WTC11 (cell line): ENCODE measurements at regions not wholly inside any gene's neighbourhood (a gene's known extent, or its start where the extent isn't known, plus 50 kb on each side); places are given as distances from the start of the nearest gene placed in this dataset.

Source experiments
- AFF4 ChIP-seq: sonication (generic); formaldehyde crosslinking; IDR thresholded peaks from 2 replicates; pipeline ENCODE4 v1.8.1; 2023; ENCODE audit warnings: mild to moderate bottlenecking, missing genetic modification reagents, borderline replicate concordance
- CTCF ChIP-seq: fragments of 200-600 bp; IDR thresholded peaks from 2 replicates; pipeline ENCODE4 v1.8.0; 2022; ENCODE audit warnings: antibody characterized with exemption
- ESRRA ChIP-seq: sonication (generic); formaldehyde crosslinking; IDR thresholded peaks from 2 replicates; pipeline ENCODE4 v1.8.1; 2022; ENCODE audit warnings: mild to moderate bottlenecking, missing genetic modification reagents, borderline replicate concordance
- ETV6 ChIP-seq: sonication (generic); formaldehyde crosslinking; IDR thresholded peaks from 2 replicates; pipeline ENCODE4 v1.8.1; 2022; ENCODE audit warnings: mild to moderate bottlenecking, missing genetic modification reagents
- MLX ChIP-seq: sonication (generic); formaldehyde crosslinking; IDR thresholded peaks from 2 replicates; pipeline ENCODE4 v1.8.1; 2023; ENCODE audit warnings: mild to moderate bottlenecking, missing genetic modification reagents, moderate library complexity
- NR3C1 ChIP-seq: sonication (generic); formaldehyde crosslinking; conservative IDR thresholded peaks from 2 replicates; pipeline ENCODE4 v1.8.1; 2023; ENCODE audit warnings: low read depth, mild to moderate bottlenecking, missing genetic modification reagents
- TCF7 ChIP-seq: sonication (generic); formaldehyde crosslinking; IDR thresholded peaks from 2 replicates; pipeline ENCODE4 v1.8.0; 2022; ENCODE audit warnings: mild to moderate bottlenecking, low read depth, missing genetic modification reagents, moderate library complexity
- USF2 ChIP-seq: sonication (generic); formaldehyde crosslinking; IDR thresholded peaks from 2 replicates; pipeline ENCODE4 v1.8.1; 2023; ENCODE audit warnings: mild to moderate bottlenecking, missing genetic modification reagents, moderate library complexity
- ZBTB21 ChIP-seq: sonication (generic); formaldehyde crosslinking; IDR thresholded peaks from 2 replicates; pipeline ENCODE4 v1.8.1; 2023; ENCODE audit warnings: mild to moderate bottlenecking, missing genetic modification reagents, borderline replicate concordance
- TF ChIP-seq, protein P1 (sequence below): sonication (generic); formaldehyde crosslinking; IDR thresholded peaks from 2 replicates; pipeline ENCODE4 v1.8.0; 2023; ENCODE audit warnings: missing genetic modification reagents, mild to moderate bottlenecking, borderline replicate concordance
- TF ChIP-seq, protein P2 (sequence below): sonication (generic); formaldehyde crosslinking; IDR thresholded peaks from 2 replicates; pipeline ENCODE4 v1.8.0; 2022; ENCODE audit warnings: mild to moderate bottlenecking, missing genetic modification reagents

GRCh38 chr2:137737559-137737958 is 226.7 kb upstream of the HNMT start:
- TF ChIP-seq CTCF (no peak), TCF7 (CRISPR knock-in tag) (no peak), USF2 (CRISPR knock-in tag) (no peak), ZBTB21 (CRISPR knock-in tag) (no peak), AFF4 (no peak), ETV6 (CRISPR knock-in tag) (no peak), ESRRA (CRISPR knock-in tag) (no peak), NR3C1 (CRISPR knock-in tag) (no peak), MLX (CRISPR knock-in tag) (no peak)
- TF ChIP-seq, protein P1, sequence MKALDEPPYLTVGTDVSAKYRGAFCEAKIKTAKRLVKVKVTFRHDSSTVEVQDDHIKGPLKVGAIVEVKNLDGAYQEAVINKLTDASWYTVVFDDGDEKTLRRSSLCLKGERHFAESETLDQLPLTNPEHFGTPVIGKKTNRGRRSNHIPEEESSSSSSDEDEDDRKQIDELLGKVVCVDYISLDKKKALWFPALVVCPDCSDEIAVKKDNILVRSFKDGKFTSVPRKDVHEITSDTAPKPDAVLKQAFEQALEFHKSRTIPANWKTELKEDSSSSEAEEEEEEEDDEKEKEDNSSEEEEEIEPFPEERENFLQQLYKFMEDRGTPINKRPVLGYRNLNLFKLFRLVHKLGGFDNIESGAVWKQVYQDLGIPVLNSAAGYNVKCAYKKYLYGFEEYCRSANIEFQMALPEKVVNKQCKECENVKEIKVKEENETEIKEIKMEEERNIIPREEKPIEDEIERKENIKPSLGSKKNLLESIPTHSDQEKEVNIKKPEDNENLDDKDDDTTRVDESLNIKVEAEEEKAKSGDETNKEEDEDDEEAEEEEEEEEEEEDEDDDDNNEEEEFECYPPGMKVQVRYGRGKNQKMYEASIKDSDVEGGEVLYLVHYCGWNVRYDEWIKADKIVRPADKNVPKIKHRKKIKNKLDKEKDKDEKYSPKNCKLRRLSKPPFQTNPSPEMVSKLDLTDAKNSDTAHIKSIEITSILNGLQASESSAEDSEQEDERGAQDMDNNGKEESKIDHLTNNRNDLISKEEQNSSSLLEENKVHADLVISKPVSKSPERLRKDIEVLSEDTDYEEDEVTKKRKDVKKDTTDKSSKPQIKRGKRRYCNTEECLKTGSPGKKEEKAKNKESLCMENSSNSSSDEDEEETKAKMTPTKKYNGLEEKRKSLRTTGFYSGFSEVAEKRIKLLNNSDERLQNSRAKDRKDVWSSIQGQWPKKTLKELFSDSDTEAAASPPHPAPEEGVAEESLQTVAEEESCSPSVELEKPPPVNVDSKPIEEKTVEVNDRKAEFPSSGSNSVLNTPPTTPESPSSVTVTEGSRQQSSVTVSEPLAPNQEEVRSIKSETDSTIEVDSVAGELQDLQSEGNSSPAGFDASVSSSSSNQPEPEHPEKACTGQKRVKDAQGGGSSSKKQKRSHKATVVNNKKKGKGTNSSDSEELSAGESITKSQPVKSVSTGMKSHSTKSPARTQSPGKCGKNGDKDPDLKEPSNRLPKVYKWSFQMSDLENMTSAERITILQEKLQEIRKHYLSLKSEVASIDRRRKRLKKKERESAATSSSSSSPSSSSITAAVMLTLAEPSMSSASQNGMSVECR (CRISPR knock-in tag): no peak
- TF ChIP-seq, protein P2, sequence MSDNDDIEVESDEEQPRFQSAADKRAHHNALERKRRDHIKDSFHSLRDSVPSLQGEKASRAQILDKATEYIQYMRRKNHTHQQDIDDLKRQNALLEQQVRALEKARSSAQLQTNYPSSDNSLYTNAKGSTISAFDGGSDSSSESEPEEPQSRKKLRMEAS: no peak
